ENCODE measurements at regions not wholly inside any gene's neighbourhood (a gene's known extent, or its start where the extent isn't known, plus 50 kb on each side); places are given as distances from the start of the nearest gene placed in this dataset.
"Not testable (repeated sequence)": the region's sequence is repeated elsewhere in the genome, so short reads cannot be mapped to it uniquely, and the experiment has no call there.

GRCh38 chr13:44778761-44779484, 202.8 kb upstream of the TSC22D1 start:
- Histone ChIP-seq H3K27ac (ENCODE audit: low read depth, low read length) (no peak overlapping the region), H3K4me1 (ENCODE audit: control insufficient read depth, insufficient read depth, low read length) (no peaks in the 10 kb centered on the region), H3K36me3 (ENCODE audit: control insufficient read depth, insufficient read depth, low read length) (no peaks in the 10 kb centered on the region), H3K9me3 (ENCODE audit: control insufficient read depth, insufficient read depth, low read length) (no peaks in the 10 kb centered on the region), H3K27me3 (ENCODE audit: control insufficient read depth, insufficient read depth, low read length) (no peaks in the 10 kb centered on the region), H3K9ac (ENCODE audit: low read depth, low read length) (no peak overlapping the region), H3K4me3 (ENCODE audit: low read depth, low read length) (no peak overlapping the region)

- H3K9ac ChIP-seq (ENCODE audit: low read depth, low read length); H3K27me3 ChIP-seq (ENCODE audit: control insufficient read depth, insufficient read depth, low read length); H3K36me3 ChIP-seq (ENCODE audit: control insufficient read depth, insufficient read depth, low read length); H3K9me3 ChIP-seq (ENCODE audit: control insufficient read depth, insufficient read depth, low read length); H3K4me1 ChIP-seq (ENCODE audit: control insufficient read depth, insufficient read depth, low read length); H3K27ac ChIP-seq (ENCODE audit: low read depth, low read length); H3K4me3 ChIP-seq (ENCODE audit: low read depth, low read length): not testable (repeated sequence)
Observed at GRCh38 chr13:44775290-44775689, 199.2 kb upstream of the TSC22D1 start.

DNA sequence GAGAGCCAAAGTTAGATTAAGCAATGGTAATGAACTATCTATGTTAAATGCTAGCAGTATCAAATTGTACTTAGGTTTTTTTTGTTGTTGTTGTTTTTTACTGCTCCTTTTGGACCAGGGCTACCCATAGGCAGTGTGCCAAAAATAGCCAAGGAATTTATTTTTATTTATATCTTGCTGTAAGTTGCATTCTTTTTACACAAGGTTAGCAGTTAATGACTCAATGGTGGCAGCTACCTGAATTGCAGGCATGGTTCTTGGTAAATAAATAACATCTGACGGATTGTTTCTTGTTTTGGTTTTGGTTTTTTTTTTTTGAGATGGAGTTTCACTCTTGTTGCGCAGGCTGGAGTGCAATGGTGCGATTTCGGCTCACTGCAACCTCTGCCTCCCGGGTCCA, 194.8 kb upstream of the TSC22D1 start:
- Histone ChIP-seq H3K27ac (ENCODE audit: low read depth, low read length) (no peak overlapping the region), H3K4me1 (ENCODE audit: control insufficient read depth, insufficient read depth, low read length) (no peaks in the 10 kb centered on the region), H3K36me3 (ENCODE audit: control insufficient read depth, insufficient read depth, low read length) (no peaks in the 10 kb centered on the region), H3K9me3 (ENCODE audit: control insufficient read depth, insufficient read depth, low read length) (no peaks in the 10 kb centered on the region), H3K9ac (ENCODE audit: low read depth, low read length) (no peak overlapping the region), H3K4me3 (ENCODE audit: low read depth, low read length) (no peak overlapping the region), H3K27me3 (ENCODE audit: control insufficient read depth, insufficient read depth, low read length) (no peaks in the 10 kb centered on the region)

- no peak overlapping the region for H3K27ac ChIP-seq (ENCODE audit: low read depth, low read length)
Observed at GRCh38 chr13:44769686-44770085, 193.6 kb upstream of the TSC22D1 start.

GRCh38 chr13:44768775-44769581, 192.8 kb upstream of the TSC22D1 start:
- no peaks in the 10 kb centered on the region for H3K9me3 ChIP-seq (ENCODE audit: control insufficient read depth, insufficient read depth, low read length)
- no peak overlapping the region for H3K4me3 ChIP-seq (ENCODE audit: low read depth, low read length)
- no peak overlapping the region for H3K27ac ChIP-seq (ENCODE audit: low read depth, low read length)
- H3K36me3 ChIP-seq (ENCODE audit: control insufficient read depth, insufficient read depth, low read length), result no peaks in the 10 kb centered on the region
- no peak overlapping the region for H3K9ac ChIP-seq (ENCODE audit: low read depth, low read length)
- no peaks in the 10 kb centered on the region for H3K4me1 ChIP-seq (ENCODE audit: control insufficient read depth, insufficient read depth, low read length)
- no peaks in the 10 kb centered on the region for H3K27me3 ChIP-seq (ENCODE audit: control insufficient read depth, insufficient read depth, low read length)

More at GRCh38 chr13:44769686-44770085, 193.6 kb upstream of the TSC22D1 start:
- Histone ChIP-seq H3K36me3 (ENCODE audit: control insufficient read depth, insufficient read depth, low read length) (no peaks in the 10 kb centered on the region), H3K9me3 (ENCODE audit: control insufficient read depth, insufficient read depth, low read length) (no peaks in the 10 kb centered on the region), H3K9ac (ENCODE audit: low read depth, low read length) (no peak overlapping the region), H3K27me3 (ENCODE audit: control insufficient read depth, insufficient read depth, low read length) (no peaks in the 10 kb centered on the region), H3K4me1 (ENCODE audit: control insufficient read depth, insufficient read depth, low read length) (no peaks in the 10 kb centered on the region), H3K4me3 (ENCODE audit: low read depth, low read length) (no peak overlapping the region)

DNA sequence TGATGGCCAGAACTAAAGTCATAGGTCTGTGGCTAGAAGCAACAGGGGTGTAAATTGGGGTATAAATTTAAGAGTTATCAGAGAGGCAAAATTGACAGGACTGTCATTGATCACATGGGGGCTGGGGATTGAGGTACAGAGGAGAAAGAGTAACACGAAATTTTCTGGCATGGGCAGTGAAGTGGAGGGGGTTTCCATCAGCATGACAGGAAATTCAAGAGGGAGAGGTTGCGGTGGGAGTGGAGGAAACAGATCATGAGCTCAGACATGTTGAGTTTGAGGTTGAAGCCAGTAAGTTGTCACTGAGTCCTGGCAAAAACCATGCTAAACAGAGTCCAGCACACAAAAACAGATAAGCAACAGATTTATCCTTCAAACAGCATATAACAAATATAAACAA, 192.1 kb upstream of the TSC22D1 start:
- no peaks in the 10 kb centered on the region for H3K9me3 ChIP-seq (ENCODE audit: control insufficient read depth, insufficient read depth, low read length)
- H3K4me3 ChIP-seq (ENCODE audit: low read depth, low read length), result no peak overlapping the region
- no peaks in the 10 kb centered on the region for H3K4me1 ChIP-seq (ENCODE audit: control insufficient read depth, insufficient read depth, low read length)
- H3K36me3 ChIP-seq (ENCODE audit: control insufficient read depth, insufficient read depth, low read length), result no peaks in the 10 kb centered on the region
- H3K9ac ChIP-seq (ENCODE audit: low read depth, low read length), result no peak overlapping the region
- H3K27ac ChIP-seq (ENCODE audit: low read depth, low read length), result no peak overlapping the region
- no peaks in the 10 kb centered on the region for H3K27me3 ChIP-seq (ENCODE audit: control insufficient read depth, insufficient read depth, low read length)

GRCh38 chr13:44765001-44765471, 188.9 kb upstream of the TSC22D1 start:
- H3K4me3 ChIP-seq (ENCODE audit: low read depth, low read length), result no peak overlapping the region
- H3K27ac ChIP-seq (ENCODE audit: low read depth, low read length), result no peak overlapping the region
- H3K9me3 ChIP-seq (ENCODE audit: control insufficient read depth, insufficient read depth, low read length), result no peaks in the 10 kb centered on the region
- H3K9ac ChIP-seq (ENCODE audit: low read depth, low read length), result no peak overlapping the region
- H3K4me1 ChIP-seq (ENCODE audit: control insufficient read depth, insufficient read depth, low read length), result no peaks in the 10 kb centered on the region
- no peaks in the 10 kb centered on the region for H3K36me3 ChIP-seq (ENCODE audit: control insufficient read depth, insufficient read depth, low read length)
- H3K27me3 ChIP-seq (ENCODE audit: control insufficient read depth, insufficient read depth, low read length), result no peaks in the 10 kb centered on the region

- Histone ChIP-seq H3K4me3 (ENCODE audit: low read depth, low read length) (no peak overlapping the region), H3K9ac (ENCODE audit: low read depth, low read length) (no peak overlapping the region), H3K27me3 (ENCODE audit: control insufficient read depth, insufficient read depth, low read length) (no peaks in the 10 kb centered on the region), H3K4me1 (ENCODE audit: control insufficient read depth, insufficient read depth, low read length) (no peaks in the 10 kb centered on the region), H3K27ac (ENCODE audit: low read depth, low read length) (no peak overlapping the region), H3K36me3 (ENCODE audit: control insufficient read depth, insufficient read depth, low read length) (no peaks in the 10 kb centered on the region), H3K9me3 (ENCODE audit: control insufficient read depth, insufficient read depth, low read length) (no peaks in the 10 kb centered on the region)
Observed at GRCh38 chr13:44764302-44764692, 188.2 kb upstream of the TSC22D1 start.

- no peaks in the 10 kb centered on the region for H3K27me3 ChIP-seq (ENCODE audit: control insufficient read depth, insufficient read depth, low read length)
- no peak overlapping the region for H3K4me3 ChIP-seq (ENCODE audit: low read depth, low read length)
- no peak overlapping the region for H3K27ac ChIP-seq (ENCODE audit: low read depth, low read length)
- no peaks in the 10 kb centered on the region for H3K9me3 ChIP-seq (ENCODE audit: control insufficient read depth, insufficient read depth, low read length)
- no peak overlapping the region for H3K9ac ChIP-seq (ENCODE audit: low read depth, low read length)
- no peaks in the 10 kb centered on the region for H3K36me3 ChIP-seq (ENCODE audit: control insufficient read depth, insufficient read depth, low read length)
- no peaks in the 10 kb centered on the region for H3K4me1 ChIP-seq (ENCODE audit: control insufficient read depth, insufficient read depth, low read length)
Observed at GRCh38 chr13:44763615-44764301, 187.6 kb upstream of the TSC22D1 start.

DNA sequence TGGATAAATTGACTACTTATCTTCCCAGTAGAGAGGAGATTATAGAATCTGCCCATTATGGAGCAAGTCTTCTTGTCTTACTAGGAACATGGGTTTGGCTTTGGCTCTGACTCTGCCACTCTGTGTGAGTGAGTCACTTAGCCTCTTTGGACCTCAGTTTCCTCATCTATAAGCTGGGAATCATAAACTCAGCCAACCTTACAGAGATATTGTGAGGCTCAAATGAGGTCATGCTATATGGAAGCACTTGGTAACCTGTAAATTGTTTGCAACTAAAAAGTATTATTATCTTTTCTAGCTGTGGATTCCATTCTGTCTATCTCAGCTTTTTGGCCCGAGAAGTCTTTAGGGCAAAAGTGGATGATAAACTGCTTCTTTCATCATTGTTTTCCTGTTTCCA, 186.8 kb upstream of the TSC22D1 start:
- H3K36me3 ChIP-seq (ENCODE audit: control insufficient read depth, insufficient read depth, low read length), result no peaks in the 10 kb centered on the region
- no peaks in the 10 kb centered on the region for H3K9me3 ChIP-seq (ENCODE audit: control insufficient read depth, insufficient read depth, low read length)
- no peak overlapping the region for H3K9ac ChIP-seq (ENCODE audit: low read depth, low read length)
- H3K27me3 ChIP-seq (ENCODE audit: control insufficient read depth, insufficient read depth, low read length), result no peaks in the 10 kb centered on the region
- H3K4me3 ChIP-seq (ENCODE audit: low read depth, low read length), result no peak overlapping the region
- no peaks in the 10 kb centered on the region for H3K4me1 ChIP-seq (ENCODE audit: control insufficient read depth, insufficient read depth, low read length)
- no peak overlapping the region for H3K27ac ChIP-seq (ENCODE audit: low read depth, low read length)

- Histone ChIP-seq H3K9ac (ENCODE audit: low read depth, low read length) (no peak overlapping the region), H3K27me3 (ENCODE audit: control insufficient read depth, insufficient read depth, low read length) (no peaks in the 10 kb centered on the region), H3K9me3 (ENCODE audit: control insufficient read depth, insufficient read depth, low read length) (no peaks in the 10 kb centered on the region), H3K27ac (ENCODE audit: low read depth, low read length) (no peak overlapping the region), H3K4me1 (ENCODE audit: control insufficient read depth, insufficient read depth, low read length) (no peaks in the 10 kb centered on the region), H3K4me3 (ENCODE audit: low read depth, low read length) (no peak overlapping the region), H3K36me3 (ENCODE audit: control insufficient read depth, insufficient read depth, low read length) (no peaks in the 10 kb centered on the region)
Observed at GRCh38 chr13:44760434-44760833, 184.3 kb upstream of the TSC22D1 start.

Data from HUES48 (cell line).